T-helper 2 cell treated with Interferon-gamma antibody and Interleukin-4, amounts not matched to agents 5 μg/mL and 100 μg/mL, for 36 hours (primary cell): ENCODE measurements at regions not wholly inside any gene's neighbourhood (a gene's known extent, or its start where the extent isn't known, plus 50 kb on each side); places are given as distances from the start of the nearest gene placed in this dataset.

Experiments
- DNase-seq: peaks from one replicate; pipeline ENCODE4 v3.0.0; 2021; ENCODE audit warnings: low spot score
- H3K27ac Mint-ChIP-seq: one replicate; pipeline ENCODE4 v1.8.0; 2021; ENCODE audit warnings: mild to moderate bottlenecking, mixed read lengths
- H3K27me3 Mint-ChIP-seq: one replicate; pipeline ENCODE4 v1.8.0; 2021; ENCODE audit warnings: low read depth, mixed read lengths
- H3K36me3 Mint-ChIP-seq: one replicate; pipeline ENCODE4 v1.8.0; 2021; ENCODE audit warnings: low read depth, mixed read lengths
- H3K4me1 Mint-ChIP-seq: one replicate; pipeline ENCODE4 v1.8.0; 2021; ENCODE audit warnings: low read depth, mixed read lengths
- H3K4me3 Mint-ChIP-seq: one replicate; pipeline ENCODE4 v1.8.0; 2022; ENCODE audit warnings: mild to moderate bottlenecking, moderate library complexity, mixed read lengths
- H3K9me3 Mint-ChIP-seq: one replicate; pipeline ENCODE4 v1.8.0; 2021; ENCODE audit warnings: mixed read lengths

DNA sequence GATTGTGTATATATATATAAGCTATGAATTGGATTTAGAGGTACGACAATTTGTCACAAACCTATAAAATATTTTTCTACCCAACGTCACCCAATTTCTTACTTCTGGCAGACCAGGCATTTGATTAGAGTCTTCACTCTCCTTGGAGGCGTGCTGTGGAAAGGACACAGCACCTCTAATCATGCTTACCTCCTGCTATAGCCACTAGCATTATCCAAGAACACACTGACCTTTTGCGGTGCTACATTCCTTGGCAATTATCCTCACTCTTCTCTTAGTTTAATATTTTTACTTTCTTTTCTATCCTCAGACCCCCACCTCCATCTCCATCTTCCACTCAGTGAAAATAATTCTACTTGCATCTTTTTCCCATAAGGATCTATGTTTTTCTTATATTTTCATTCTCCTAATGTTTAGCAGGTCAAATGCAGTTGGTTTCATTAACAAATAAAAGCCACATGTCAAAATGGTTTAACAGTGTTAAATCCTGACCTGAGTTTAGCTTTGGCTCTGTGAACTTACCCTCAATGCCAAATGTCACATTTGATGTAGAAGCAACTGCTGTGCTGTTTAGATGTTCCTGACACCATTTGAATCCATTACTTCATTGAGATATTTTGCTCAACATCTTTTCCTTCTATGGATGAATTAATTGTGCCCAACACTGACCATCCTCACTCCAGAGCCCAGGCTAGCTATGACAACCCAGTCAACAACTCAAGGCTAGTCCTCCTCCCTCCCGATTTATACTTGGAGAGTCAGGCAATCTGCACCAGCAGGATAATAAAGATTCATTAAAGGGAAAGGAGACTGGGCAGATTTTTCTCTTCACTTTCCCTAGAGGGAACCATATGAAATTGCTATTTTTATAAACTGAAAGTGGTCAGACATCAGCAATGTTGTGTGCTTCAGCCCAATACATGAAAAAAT lies 240.5 kb downstream of the MREG start:
- peaks cover 3% of the 10 kb centered on the region for H3K4me1 Mint-ChIP-seq
- H3K4me3 Mint-ChIP-seq: no peak overlapping the region
- no peaks in the 10 kb centered on the region for H3K9me3 Mint-ChIP-seq
- no peak for DNase-seq
- H3K27me3 Mint-ChIP-seq: peaks cover 5% of the 10 kb centered on the region
- no peak overlapping the region for H3K27ac Mint-ChIP-seq
- H3K36me3 Mint-ChIP-seq: no peaks in the 10 kb centered on the region

GRCh38 chr2:215772003-215772402 lies 241.3 kb downstream of the MREG start:
- Mint-ChIP-seq H3K4me3 (no peak overlapping the region), H3K9me3 (no peaks in the 10 kb centered on the region), H3K27me3 (peaks cover 5% of the 10 kb centered on the region), H3K4me1 (peaks cover 3% of the 10 kb centered on the region), H3K36me3 (no peaks in the 10 kb centered on the region), H3K27ac (no peak overlapping the region)
- DNase-seq: no peak

GRCh38 chr2:215771241-215771640 lies 242.1 kb downstream of the MREG start:
- Mint-ChIP-seq H3K27ac (no peak overlapping the region), H3K4me1 (peaks cover 3% of the 10 kb centered on the region), H3K36me3 (no peaks in the 10 kb centered on the region), H3K4me3 (no peak overlapping the region), H3K27me3 (peaks cover 5% of the 10 kb centered on the region), H3K9me3 (no peaks in the 10 kb centered on the region)
- DNase-seq: no peak

GRCh38 chr2:215770668-215771067 lies 242.7 kb downstream of the MREG start:
- Mint-ChIP-seq H3K4me3 (no peak overlapping the region), H3K27ac (no peak overlapping the region)

DNA sequence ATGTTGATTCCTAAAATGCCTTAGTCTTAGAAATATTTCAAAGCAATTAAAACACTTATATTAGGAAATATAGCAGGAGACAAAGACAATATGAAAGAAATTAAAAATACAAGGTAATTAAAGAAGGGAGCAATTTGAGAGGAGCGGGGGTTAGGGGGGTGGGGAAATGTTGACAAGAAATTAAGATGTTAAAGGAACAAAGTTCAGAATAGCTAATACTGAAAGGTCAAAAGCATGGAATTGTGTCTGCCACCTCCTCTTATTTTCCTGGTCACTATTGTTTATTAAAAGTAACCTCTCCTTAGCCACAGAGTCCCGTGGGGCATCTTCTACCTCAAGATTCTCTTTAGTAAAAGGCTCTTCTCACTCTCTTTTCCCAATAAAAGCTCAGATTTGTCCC lies 244.1 kb downstream of the MREG start:
- Mint-ChIP-seq H3K27ac (no peak overlapping the region), H3K9me3 (no peaks in the 10 kb centered on the region), H3K36me3 (no peaks in the 10 kb centered on the region), H3K27me3 (peaks cover 5% of the 10 kb centered on the region), H3K4me1 (peaks cover 3% of the 10 kb centered on the region), H3K4me3 (no peak overlapping the region)
- DNase-seq: no peak

More at GRCh38 chr2:215770668-215771067, 242.7 kb downstream of the MREG start:
- no peaks in the 10 kb centered on the region for H3K9me3 Mint-ChIP-seq
- peaks cover 3% of the 10 kb centered on the region for H3K4me1 Mint-ChIP-seq
- H3K27me3 Mint-ChIP-seq: peaks cover 5% of the 10 kb centered on the region
- no peak for DNase-seq
- H3K36me3 Mint-ChIP-seq: no peaks in the 10 kb centered on the region

GRCh38 chr2:215767625-215768024 lies 245.7 kb downstream of the MREG start:
- H3K4me1 Mint-ChIP-seq: peaks cover 3% of the 10 kb centered on the region
- H3K9me3 Mint-ChIP-seq: no peaks in the 10 kb centered on the region
- peaks cover 5% of the 10 kb centered on the region for H3K27me3 Mint-ChIP-seq
- H3K27ac Mint-ChIP-seq: no peak overlapping the region
- H3K36me3 Mint-ChIP-seq: no peaks in the 10 kb centered on the region
- no peak overlapping the region for H3K4me3 Mint-ChIP-seq
- DNase-seq: no peak

- H3K36me3 Mint-ChIP-seq: no peaks in the 10 kb centered on the region
These were observed 247.5 kb downstream of the MREG start for GRCh38 chr2:215765729-215766360.

GRCh38 chr2:215764441-215765048 lies 248.8 kb downstream of the MREG start:
- no peak overlapping the region for H3K4me3 Mint-ChIP-seq
- H3K27me3 Mint-ChIP-seq: peaks cover 5% of the 10 kb centered on the region
- H3K27ac Mint-ChIP-seq: no peak overlapping the region
- no peaks in the 10 kb centered on the region for H3K4me1 Mint-ChIP-seq
- no peak for DNase-seq
- no peaks in the 10 kb centered on the region for H3K36me3 Mint-ChIP-seq
- no peaks in the 10 kb centered on the region for H3K9me3 Mint-ChIP-seq

More at GRCh38 chr2:215765729-215766360, 247.5 kb downstream of the MREG start:
- peaks cover 2% of the 10 kb centered on the region for H3K4me1 Mint-ChIP-seq
- H3K4me3 Mint-ChIP-seq: no peak overlapping the region
- H3K27ac Mint-ChIP-seq: no peak overlapping the region
- no peaks in the 10 kb centered on the region for H3K9me3 Mint-ChIP-seq
- peaks cover 5% of the 10 kb centered on the region for H3K27me3 Mint-ChIP-seq
- DNase-seq: no peak

GRCh38 chr2:215760557-215760956 lies 252.8 kb downstream of the MREG start:
- H3K4me3 Mint-ChIP-seq: no peak overlapping the region
- H3K27me3 Mint-ChIP-seq: no peaks in the 10 kb centered on the region
- H3K4me1 Mint-ChIP-seq: no peaks in the 10 kb centered on the region
- H3K36me3 Mint-ChIP-seq: no peaks in the 10 kb centered on the region
- no peak overlapping the region for H3K27ac Mint-ChIP-seq
- no peak for DNase-seq
- H3K9me3 Mint-ChIP-seq: no peaks in the 10 kb centered on the region

DNA sequence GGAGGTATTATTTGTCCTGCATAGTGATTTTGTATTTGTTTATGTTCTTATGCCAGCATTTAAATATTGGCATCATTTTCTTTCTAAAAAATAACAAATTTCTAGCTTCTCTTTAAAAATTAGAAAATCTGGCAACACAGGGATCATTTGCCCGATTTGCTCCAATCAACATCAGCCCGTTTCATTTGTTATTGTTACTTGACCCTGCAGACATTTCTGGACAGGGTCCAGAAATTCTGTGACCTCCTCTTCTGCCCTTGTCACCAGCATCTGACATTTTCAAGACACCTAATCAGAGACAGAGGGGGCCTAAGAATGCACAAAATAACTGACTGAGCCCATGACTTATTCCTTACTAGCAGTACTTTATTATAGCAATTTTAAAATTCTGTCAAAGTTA lies 253.3 kb downstream of the MREG start:
- Mint-ChIP-seq H3K4me1 (no peaks in the 10 kb centered on the region), H3K9me3 (no peaks in the 10 kb centered on the region), H3K27ac (no peak overlapping the region), H3K4me3 (no peak overlapping the region), H3K27me3 (no peaks in the 10 kb centered on the region), H3K36me3 (no peaks in the 10 kb centered on the region)
- no peak for DNase-seq

GRCh38 chr2:215758691-215759090 lies 254.7 kb downstream of the MREG start:
- no peak for DNase-seq
- H3K9me3 Mint-ChIP-seq: no peaks in the 10 kb centered on the region
- no peak overlapping the region for H3K4me3 Mint-ChIP-seq
- no peaks in the 10 kb centered on the region for H3K27me3 Mint-ChIP-seq
- H3K27ac Mint-ChIP-seq: no peak overlapping the region
- H3K36me3 Mint-ChIP-seq: no peaks in the 10 kb centered on the region
- H3K4me1 Mint-ChIP-seq: no peaks in the 10 kb centered on the region

GRCh38 chr2:215756346-215756730 lies 257.0 kb downstream of the MREG start:
- H3K27me3 Mint-ChIP-seq: no peaks in the 10 kb centered on the region
- H3K4me1 Mint-ChIP-seq: peaks cover 1% of the 10 kb centered on the region

GRCh38 chr2:215755641-215756345 lies 257.6 kb downstream of the MREG start:
- Mint-ChIP-seq H3K36me3 (no peaks in the 10 kb centered on the region), H3K4me3 (no peak overlapping the region), H3K4me1 (peaks cover 7% of the 10 kb centered on the region), H3K27ac (no peak overlapping the region), H3K9me3 (no peaks in the 10 kb centered on the region), H3K27me3 (no peaks in the 10 kb centered on the region)
- no peak for DNase-seq

More at GRCh38 chr2:215756346-215756730, 257.0 kb downstream of the MREG start:
- H3K4me3 Mint-ChIP-seq: no peak overlapping the region
- H3K36me3 Mint-ChIP-seq: no peaks in the 10 kb centered on the region
- no peaks in the 10 kb centered on the region for H3K9me3 Mint-ChIP-seq
- no peak overlapping the region for H3K27ac Mint-ChIP-seq
- no peak for DNase-seq

DNA sequence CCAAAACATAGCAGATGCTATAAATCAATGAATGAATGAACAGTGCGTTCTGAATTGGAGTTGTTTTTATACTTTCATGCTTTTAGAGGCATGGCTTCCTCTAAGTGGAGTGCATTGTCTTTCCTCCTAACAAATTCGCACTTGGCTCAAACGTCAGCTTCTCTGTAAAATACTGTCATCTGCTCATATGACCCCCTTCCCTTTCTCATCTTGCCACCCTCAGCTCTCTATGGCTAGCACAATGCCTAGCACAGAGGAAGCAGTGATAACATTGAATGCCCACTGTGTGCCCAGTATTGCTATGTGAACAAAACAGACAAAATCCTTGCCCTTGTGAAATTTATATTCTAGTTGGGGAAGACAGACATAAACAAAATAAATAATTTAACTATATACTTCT lies 258.8 kb downstream of the MREG start:
- no peaks in the 10 kb centered on the region for H3K27me3 Mint-ChIP-seq
- H3K36me3 Mint-ChIP-seq: no peaks in the 10 kb centered on the region

More for the DNA sequence above, 258.8 kb downstream of the MREG start:
- DNase-seq: no peak
- H3K9me3 Mint-ChIP-seq: no peaks in the 10 kb centered on the region
- H3K4me3 Mint-ChIP-seq: no peak overlapping the region
- H3K4me1 Mint-ChIP-seq: peaks cover 19% of the 10 kb centered on the region
- no peak overlapping the region for H3K27ac Mint-ChIP-seq
